ENCODE measurements at regions not wholly inside any gene's neighbourhood (a gene's known extent, or its start where the extent isn't known, plus 50 kb on each side); places are given as distances from the start of the nearest gene placed in this dataset.

GRCh38 chr13:38590796-38591507 is 95.9 kb upstream of the FREM2 start:
- TF ChIP-seq TCF7L2 (IDR thresholded peaks at IDR 0.05; ENCODE audit: low read depth, low read length), result no peak
- TF ChIP-seq POLR2AphosphoS5 (IDR thresholded peaks at IDR 0.05; ENCODE audit: low read depth, low read length), result no peak
- TF ChIP-seq CTCF (IDR thresholded peaks at IDR 0.05), result no peak
